GM21367 (cell line): ENCODE measurements at regions not wholly inside any gene's neighbourhood (a gene's known extent, or its start where the extent isn't known, plus 50 kb on each side); places are given as distances from the start of the nearest gene placed in this dataset.
A peak's percentile ranks its signal among the peaks of the same experiment; 100 is the strongest.

Experiments used
- ATAC-seq: cut with Tn5 transposase; IDR thresholded peaks from one replicate; pipeline ENCODE4 v1.9.1; 2021; ENCODE audit not compliant: unreplicated experiment

- ATAC-seq, result no peak
These were observed 154.1 kb downstream of the LRRC70 start for GRCh38 chr5:62732677-62733121.

GRCh38 chr5:62731022-62731421 is 152.4 kb downstream of the LRRC70 start:
- ATAC-seq, result no peak

- ATAC-seq, result no peak
These were observed 151.1 kb downstream of the LRRC70 start for GRCh38 chr5:62729675-62730074.

- ATAC-seq, result no peak
These were observed 149.2 kb downstream of the LRRC70 start for GRCh38 chr5:62727861-62728260.

GRCh38 chr5:62727184-62727583 is 148.6 kb downstream of the LRRC70 start:
- ATAC-seq, result no peak

GRCh38 chr5:62722360-62722759 is 143.7 kb downstream of the LRRC70 start:
- ATAC-seq, result no peak

- ATAC-seq, result peak; percentile 97
These were observed 141.4 kb downstream of the LRRC70 start for GRCh38 chr5:62720031-62720441.

- ATAC-seq, result no peak
These were observed 140.6 kb downstream of the LRRC70 start for GRCh38 chr5:62719061-62719720.

GRCh38 chr5:62718324-62718723 is 139.7 kb downstream of the LRRC70 start:
- ATAC-seq, result no peak

- no peak for ATAC-seq
These were observed 138.8 kb downstream of the LRRC70 start for GRCh38 chr5:62717301-62717933.

GRCh38 chr5:62714296-62714695 is 135.7 kb downstream of the LRRC70 start:
- ATAC-seq, result no peak

- ATAC-seq, result no peak
These were observed 130.1 kb downstream of the LRRC70 start for GRCh38 chr5:62708481-62709325.

GRCh38 chr5:62707563-62707962 is 128.9 kb downstream of the LRRC70 start:
- no peak for ATAC-seq

GRCh38 chr5:62707131-62707530 is 128.5 kb downstream of the LRRC70 start:
- no peak for ATAC-seq

- ATAC-seq, result no peak
These were observed 126.4 kb downstream of the LRRC70 start for GRCh38 chr5:62705022-62705421.

- no peak for ATAC-seq
These were observed 123.5 kb downstream of the LRRC70 start for GRCh38 chr5:62702126-62702525.

GRCh38 chr5:62701036-62701435 is 122.4 kb downstream of the LRRC70 start:
- no peak for ATAC-seq

GRCh38 chr5:62698756-62699155 is 120.1 kb downstream of the LRRC70 start:
- no peak for ATAC-seq

- ATAC-seq, result no peak
These were observed 116.7 kb downstream of the LRRC70 start for GRCh38 chr5:62695274-62695673.

GRCh38 chr5:62692946-62693713 is 114.5 kb downstream of the LRRC70 start:
- no peak for ATAC-seq

- no peak for ATAC-seq
These were observed 113.3 kb downstream of the LRRC70 start for GRCh38 chr5:62691946-62692345.
